ENCODE measurements at regions not wholly inside any gene's neighbourhood (a gene's known extent, or its start where the extent isn't known, plus 50 kb on each side); places are given as distances from the start of the nearest gene placed in this dataset.

DNA sequence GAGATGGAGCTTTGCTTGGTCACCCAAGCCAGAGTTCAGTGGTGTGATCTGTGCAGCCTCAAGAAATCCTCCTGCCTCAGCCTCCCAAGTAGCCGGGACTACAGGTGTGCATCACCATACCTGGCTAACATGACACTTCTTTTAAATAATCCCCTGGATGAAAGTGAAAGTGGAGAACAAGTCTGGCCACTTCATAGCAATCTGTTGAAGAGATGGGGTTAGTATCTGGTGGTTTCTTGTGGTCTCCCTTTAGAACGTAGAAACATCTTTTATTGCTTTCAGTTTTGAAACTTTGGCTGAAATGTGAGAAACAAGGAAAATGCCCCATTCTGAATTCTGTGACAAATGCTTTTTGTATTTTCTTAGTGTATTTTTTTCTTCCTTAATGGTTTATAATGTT is 452.5 kb upstream of the RIOK2 start:
- TF ChIP-seq EZH2 (IDR thresholded peaks at IDR 0.05) (no peak), POLR2AphosphoS5 (IDR thresholded peaks at IDR 0.05; ENCODE audit: borderline replicate concordance, low read depth, low read length) (no peak), FOXP2 (optimal IDR thresholded peaks at IDR 0.05; ENCODE audit: control extremely low read depth, extremely low read length, insufficient read depth) (no peak)

All from SK-N-MC (cell line).